ENCODE measurements at regions not wholly inside any gene's neighbourhood (a gene's known extent, or its start where the extent isn't known, plus 50 kb on each side); places are given as distances from the start of the nearest gene placed in this dataset.
A peak's percentile ranks its signal among the peaks of the same experiment; 100 is the strongest.
"Not testable (repeated sequence)": the region's sequence is repeated elsewhere in the genome, so short reads cannot be mapped to it uniquely, and the experiment has no call there.

- no peak for DNase-seq (ENCODE audit: low spot score)
Measured at GRCh38 chr6:149127212-149127611, 190.3 kb upstream of the TAB2 start.

- DNase-seq (ENCODE audit: low spot score), result no peak
Measured at GRCh38 chr6:149128489-149129145, 188.9 kb upstream of the TAB2 start.

- peak; percentile 61 for DNase-seq (ENCODE audit: low spot score)
Measured at GRCh38 chr6:149129371-149130077, 188.0 kb upstream of the TAB2 start.

- DNase-seq (ENCODE audit: low spot score), result no peak
Measured at GRCh38 chr6:149130090-149130489, 187.4 kb upstream of the TAB2 start.

GRCh38 chr6:149130508-149130907, 187.0 kb upstream of the TAB2 start:
- no peak for DNase-seq (ENCODE audit: low spot score)

- DNase-seq (ENCODE audit: low spot score), result no peak
Measured at GRCh38 chr6:149131891-149132290, 185.6 kb upstream of the TAB2 start.

- no peak for DNase-seq (ENCODE audit: low spot score)
Measured at GRCh38 chr6:149132336-149132735, 185.2 kb upstream of the TAB2 start.

GRCh38 chr6:149134511-149134933, 183.0 kb upstream of the TAB2 start:
- no peak for DNase-seq (ENCODE audit: low spot score)

- no peak for DNase-seq (ENCODE audit: low spot score)
Measured at GRCh38 chr6:149135809-149136208, 181.7 kb upstream of the TAB2 start.

GRCh38 chr6:149136273-149136912, 181.1 kb upstream of the TAB2 start:
- no peak for DNase-seq (ENCODE audit: low spot score)

- no peak for DNase-seq (ENCODE audit: low spot score)
Measured at GRCh38 chr6:149136913-149137286, 180.6 kb upstream of the TAB2 start.

- no peak for DNase-seq (ENCODE audit: low spot score)
Measured at GRCh38 chr6:149137594-149137993, 179.9 kb upstream of the TAB2 start.

GRCh38 chr6:149138089-149138488, 179.4 kb upstream of the TAB2 start:
- no peak for DNase-seq (ENCODE audit: low spot score)

GRCh38 chr6:149138699-149139294, 178.7 kb upstream of the TAB2 start:
- DNase-seq (ENCODE audit: low spot score), result no peak

GRCh38 chr6:149139782-149140136, 177.8 kb upstream of the TAB2 start:
- DNase-seq (ENCODE audit: low spot score), result no peak

GRCh38 chr6:149140137-149140909, 177.2 kb upstream of the TAB2 start:
- DNase-seq (ENCODE audit: low spot score), result no peak

GRCh38 chr6:149140910-149141290, 176.6 kb upstream of the TAB2 start:
- DNase-seq (ENCODE audit: low spot score), result no peak

GRCh38 chr6:149142924-149143429, 174.5 kb upstream of the TAB2 start:
- DNase-seq (ENCODE audit: low spot score), result no peak

- not testable (repeated sequence) for DNase-seq (ENCODE audit: low spot score)
Measured at GRCh38 chr6:149145800-149146199, 171.7 kb upstream of the TAB2 start.

GRCh38 chr6:149147195-149147594, 170.3 kb upstream of the TAB2 start:
- no peak for DNase-seq (ENCODE audit: low spot score)

- DNase-seq (ENCODE audit: low spot score), result no peak
Measured at GRCh38 chr6:149147938-149148718, 169.4 kb upstream of the TAB2 start.

Measured in GM03348 (cell line).